GM18867 (cell line): ENCODE measurements at regions not wholly inside any gene's neighbourhood (a gene's known extent, or its start where the extent isn't known, plus 50 kb on each side); places are given as distances from the start of the nearest gene placed in this dataset.
"Not testable (repeated sequence)": the region's sequence is repeated elsewhere in the genome, so short reads cannot be mapped to it uniquely, and the experiment has no call there.

Source experiments
- ATAC-seq: cut with Tn5 transposase; IDR thresholded peaks from one replicate; pipeline ENCODE4 v1.9.1; 2021; ENCODE audit warnings: mild to moderate bottlenecking, moderate library complexity; ENCODE audit not compliant: unreplicated experiment

DNA sequence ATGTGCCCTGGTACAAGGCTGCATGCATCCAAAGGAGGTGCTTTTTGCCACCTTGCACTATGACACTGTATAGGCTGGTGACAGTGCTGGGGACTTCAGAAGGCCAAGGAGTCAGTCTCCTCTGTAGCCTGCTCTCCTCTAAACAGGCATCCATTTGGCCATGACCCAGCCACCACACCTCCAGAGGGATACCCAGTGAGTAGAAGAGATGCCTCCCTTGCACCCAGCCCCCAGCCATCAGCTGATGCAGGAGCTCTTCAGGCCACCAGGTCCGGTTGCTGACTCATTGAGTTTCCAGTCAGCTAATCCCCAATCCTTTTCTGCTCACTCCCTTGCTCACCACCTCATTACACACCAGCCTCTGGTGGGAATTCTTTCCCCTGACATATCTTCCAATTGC, 99.8 kb downstream of the PJA1 start:
- ATAC-seq, result no peak

DNA sequence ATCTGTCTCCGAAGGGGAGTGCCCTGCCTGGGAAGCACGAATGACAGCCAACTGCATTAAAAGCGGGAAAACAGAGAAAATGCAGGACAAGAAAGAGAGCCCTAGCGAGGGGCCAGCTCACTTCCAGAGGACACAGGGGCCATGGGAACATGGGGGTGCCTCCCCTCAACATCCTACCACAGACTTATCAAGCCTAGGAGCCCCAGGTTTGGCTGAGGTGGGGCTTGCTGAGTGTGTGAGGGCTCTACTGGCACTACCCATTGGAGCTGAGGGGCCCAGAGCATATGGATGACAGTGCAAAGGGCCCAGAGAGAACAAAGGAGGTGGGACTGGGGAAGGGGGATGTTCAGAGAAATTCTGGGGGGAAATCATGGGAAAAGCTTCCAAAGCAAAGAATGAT, 101.8 kb downstream of the PJA1 start:
- ATAC-seq, result no peak

DNA sequence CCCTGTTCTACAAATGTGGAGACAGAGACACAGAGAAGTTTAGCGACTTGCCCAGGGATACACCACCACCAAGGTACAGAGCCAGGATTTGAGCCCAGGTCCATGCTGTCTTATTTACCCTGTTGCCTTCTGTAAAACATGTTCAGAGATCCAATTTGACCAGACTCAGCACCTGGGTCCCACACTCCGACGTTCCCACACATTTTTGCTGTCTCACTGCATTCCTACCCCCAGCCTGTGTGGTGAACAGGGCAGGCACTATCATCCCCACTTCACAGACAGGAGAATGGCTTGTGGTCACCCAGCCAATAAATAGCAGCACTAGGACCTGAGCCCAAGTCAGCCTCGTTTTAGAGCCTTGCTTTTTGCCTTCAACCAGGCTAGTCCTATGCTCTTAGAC, 102.8 kb downstream of the PJA1 start:
- no peak for ATAC-seq

DNA sequence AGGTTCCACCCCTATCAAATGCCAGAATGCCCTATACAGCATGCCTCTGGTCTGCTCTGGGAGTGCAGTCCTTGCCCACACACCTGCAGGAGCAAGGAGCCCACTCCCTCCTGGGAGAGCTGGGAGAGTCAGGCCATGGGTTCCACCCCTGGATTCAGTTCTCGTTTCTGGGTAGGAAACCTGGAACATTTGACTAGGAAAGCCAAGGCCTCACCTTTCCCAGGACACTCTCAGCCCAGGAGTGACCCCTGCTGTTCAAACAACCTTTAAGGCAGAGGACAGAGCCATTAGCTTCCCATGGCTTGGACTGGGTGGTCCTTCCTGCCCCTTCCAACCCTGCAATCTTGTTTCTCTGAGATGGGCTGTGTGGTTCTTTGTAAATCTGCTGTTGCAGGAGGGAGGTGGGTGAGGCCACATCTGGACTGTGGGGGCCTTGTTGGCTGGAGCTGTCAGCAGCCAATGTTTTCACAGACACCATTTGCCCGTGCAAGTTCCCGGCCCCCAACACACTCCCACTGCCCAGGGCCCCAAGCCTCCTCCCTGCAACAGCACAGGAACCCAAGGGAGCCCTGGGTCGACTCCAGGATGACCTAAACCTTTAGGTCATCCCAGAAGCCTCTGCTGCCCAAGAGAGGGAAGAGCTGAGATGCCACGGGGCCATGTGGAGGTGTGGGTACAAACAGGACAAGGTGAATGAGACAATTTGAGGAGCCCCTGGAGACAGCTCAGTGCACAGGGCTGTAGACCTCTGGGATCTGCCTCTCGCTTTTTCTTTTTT, 104.4 kb downstream of the PJA1 start:
- no peak for ATAC-seq

DNA sequence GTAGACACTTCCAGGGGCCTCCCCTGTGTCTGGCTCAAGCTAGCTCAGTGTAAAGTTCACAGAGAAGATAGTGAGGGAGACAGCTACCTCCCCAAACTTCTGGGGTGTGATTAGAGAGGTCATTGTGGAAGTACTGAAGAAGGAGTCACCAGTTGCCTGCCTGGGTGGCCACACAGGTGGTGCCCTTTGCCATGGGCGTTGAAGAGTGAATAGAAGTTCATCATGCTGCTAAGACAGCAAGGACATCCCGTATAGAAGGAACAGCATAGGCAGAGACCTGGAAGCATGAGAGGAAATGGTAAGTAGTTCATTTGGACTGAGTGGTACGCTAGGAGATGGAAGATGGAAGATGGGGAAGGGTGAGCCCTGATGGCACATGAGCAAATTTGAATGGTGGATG, 110.1 kb downstream of the PJA1 start:
- no peak for ATAC-seq

DNA sequence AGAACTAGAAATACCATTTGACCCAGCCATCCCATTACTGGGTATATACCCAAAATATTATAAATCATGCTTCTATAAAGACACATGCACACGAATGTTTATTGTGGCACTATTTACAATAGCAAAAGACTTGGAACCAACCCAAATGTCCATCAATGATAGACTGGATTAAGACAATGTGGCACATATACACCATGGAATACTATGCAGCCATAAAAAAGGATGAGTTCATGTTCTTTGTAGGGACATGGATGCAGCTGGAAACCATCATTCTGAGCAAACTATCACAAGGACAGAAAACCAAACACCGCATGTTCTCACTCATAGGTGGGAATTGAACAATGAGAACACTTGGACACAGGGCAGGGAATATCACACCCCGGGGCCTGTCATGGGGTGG, 110.8 kb downstream of the PJA1 start:
- ATAC-seq, result not testable (repeated sequence)

DNA sequence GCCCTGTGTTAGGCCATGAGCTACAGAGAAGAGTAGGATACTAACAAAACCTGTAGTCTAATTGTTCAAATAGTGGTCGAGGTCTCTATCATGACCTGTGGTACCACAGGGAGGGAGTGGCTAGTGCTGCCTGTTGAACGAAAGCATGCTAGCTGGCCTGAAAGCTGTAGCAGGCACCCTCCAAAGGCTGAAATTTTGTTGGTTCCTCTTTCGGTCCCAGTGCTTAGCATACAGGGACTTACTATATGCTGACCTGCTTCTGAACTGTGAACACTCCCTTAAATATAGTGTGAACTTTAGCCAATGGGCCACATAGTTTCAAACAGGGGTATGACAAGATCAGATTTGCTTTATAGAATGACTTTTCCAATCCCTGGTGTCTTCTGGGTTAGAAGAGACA, 113.4 kb downstream of the PJA1 start:
- peak; percentile 67 for ATAC-seq

DNA sequence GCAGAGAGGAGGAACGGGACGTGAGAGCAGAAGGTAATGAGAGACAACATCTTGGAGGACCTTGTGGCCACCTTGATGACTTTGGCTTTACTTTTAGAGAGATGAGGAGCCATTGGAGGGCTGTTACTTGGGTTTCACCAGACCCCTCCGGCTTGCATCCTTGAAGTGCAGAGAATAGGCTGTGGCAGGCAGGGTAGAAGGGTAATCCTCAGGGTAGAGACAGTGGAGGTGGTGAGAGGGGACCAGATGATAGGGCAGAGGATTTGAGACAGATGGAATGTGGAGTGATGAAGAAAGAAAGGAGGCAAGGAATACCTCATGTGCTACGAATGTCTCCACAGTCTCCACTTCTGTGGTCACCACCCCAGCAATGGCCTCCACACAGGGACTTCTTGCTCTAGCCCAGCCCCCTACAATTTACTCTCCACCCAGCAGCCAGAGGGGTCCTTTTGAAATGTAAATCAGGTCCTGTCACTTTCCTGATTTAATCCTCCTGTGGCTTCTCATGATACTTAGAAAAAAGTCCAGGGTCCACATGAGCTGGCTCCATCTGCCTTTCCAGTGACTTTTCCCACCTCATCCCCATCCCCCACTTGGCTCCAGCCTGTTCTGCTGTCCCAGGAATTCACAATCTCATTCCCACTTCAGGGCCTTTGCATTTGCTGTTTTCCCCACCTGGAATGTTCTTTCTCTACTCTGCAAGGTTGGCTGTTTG, 115.0 kb downstream of the PJA1 start:
- no peak for ATAC-seq

DNA sequence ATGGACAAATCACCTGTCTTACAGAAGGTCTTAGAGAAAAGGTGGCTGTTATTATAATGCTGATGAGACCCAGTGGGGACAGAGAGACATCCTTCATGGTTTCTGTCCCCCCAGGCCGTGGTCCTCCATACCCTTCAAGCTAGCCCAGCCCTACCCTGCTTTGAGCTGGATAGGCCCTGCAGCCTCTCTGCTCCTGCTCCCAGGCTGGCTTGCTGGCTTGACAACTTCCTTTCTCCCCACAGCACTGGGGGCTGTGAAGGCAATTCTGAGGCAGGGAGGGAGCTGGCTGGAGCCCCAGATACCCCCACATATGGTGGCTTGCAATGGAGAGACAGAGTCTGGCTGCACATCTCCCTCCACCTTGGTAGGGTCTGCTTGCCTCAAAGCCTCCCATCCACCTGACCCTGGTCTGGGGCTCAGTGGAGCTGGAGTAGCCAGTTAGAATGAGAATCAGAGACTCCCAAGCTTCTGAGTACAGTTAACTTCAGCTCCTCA, 118.2 kb downstream of the PJA1 start:
- no peak for ATAC-seq

DNA sequence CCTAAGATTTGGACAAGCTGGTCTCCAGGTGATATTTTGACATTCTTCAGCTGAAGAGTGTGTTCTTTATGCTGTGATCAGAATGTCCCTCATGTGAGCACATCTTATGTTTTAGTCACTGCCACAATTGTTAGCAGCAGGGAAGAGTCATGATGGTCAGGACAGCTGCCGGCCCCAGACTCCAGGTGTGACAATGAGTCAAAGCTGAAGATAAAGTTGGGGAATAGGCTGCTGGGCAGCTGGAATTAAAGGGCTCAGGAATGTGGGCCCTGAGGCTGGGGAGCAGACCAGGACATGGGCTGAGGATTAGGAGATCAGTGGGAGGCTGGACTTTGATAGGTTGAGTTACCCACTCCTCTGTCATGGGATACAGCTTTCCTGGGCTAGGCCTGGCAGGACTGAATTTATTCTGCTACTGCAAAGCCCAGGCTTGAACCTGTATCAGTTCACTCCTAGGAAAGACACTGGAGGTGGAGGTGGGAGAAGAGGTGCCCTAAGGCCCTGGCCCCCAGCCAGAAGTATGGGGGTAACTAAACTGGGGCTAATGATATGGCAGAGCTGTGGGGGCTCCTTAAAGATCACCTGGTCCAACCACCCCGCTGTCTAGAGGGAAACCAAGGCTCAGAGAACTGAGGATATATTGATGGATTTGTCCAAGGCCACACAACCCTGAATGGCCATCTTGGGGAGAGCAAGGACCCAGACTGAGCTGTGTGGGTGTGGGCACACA, 119.5 kb downstream of the PJA1 start:
- ATAC-seq, result no peak

DNA sequence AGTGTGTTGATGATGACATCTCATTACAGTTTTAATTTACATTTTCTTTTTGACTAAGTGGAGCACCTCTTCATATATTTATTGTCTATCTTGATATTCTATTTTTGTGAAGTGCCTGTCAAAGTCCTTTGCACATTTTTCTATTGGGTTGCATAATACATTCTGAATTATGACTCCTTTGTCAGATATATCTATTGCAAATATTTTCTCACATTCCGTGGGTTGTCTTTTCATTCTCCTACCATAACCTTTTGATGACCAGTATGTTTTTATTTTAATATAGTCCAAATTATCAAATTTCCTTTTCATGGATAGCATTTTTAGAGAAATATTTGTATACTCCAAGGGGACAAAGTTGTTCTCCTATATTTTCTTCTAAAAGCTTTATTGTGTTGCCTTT, 126.4 kb downstream of the PJA1 start:
- ATAC-seq, result no peak

DNA sequence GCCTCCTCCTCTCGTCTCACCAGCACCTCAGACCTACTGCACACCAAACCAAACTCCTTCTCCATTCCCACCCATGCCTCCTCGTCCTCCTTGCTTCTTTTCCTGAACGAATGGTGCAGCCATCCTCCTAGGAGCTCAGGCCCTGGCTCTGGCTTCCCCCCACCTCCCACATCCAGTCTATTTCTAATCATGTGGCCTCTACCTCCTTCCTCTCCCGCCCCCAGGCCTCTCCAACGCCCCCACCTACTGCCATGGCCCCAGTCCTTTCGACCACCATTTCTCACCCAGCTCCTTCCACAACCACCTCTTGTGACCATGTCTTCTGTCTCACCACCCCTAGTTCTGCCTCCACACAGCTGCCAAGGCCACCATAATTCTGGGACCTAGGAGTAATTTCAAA, 127.1 kb downstream of the PJA1 start:
- no peak for ATAC-seq

DNA sequence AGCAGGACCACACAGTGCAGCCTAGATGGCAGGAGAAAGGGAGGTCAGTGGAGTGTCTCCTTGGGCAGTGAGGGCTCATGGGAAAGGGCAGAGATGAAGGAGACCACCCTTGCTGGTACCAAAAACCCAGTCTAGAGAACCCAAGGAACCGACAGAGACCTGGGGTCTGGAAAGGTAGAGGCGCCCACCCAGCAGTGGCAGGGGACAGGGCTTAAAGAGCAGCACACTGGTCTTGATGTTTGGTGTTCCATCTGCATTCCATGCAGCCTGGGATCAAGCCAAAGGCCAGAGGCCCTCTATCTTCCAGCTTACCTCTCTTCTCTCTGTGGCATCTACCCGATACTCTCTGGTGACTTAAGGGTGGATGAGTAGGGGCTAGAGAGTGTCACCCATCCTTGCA, 127.5 kb downstream of the PJA1 start:
- ATAC-seq, result no peak

DNA sequence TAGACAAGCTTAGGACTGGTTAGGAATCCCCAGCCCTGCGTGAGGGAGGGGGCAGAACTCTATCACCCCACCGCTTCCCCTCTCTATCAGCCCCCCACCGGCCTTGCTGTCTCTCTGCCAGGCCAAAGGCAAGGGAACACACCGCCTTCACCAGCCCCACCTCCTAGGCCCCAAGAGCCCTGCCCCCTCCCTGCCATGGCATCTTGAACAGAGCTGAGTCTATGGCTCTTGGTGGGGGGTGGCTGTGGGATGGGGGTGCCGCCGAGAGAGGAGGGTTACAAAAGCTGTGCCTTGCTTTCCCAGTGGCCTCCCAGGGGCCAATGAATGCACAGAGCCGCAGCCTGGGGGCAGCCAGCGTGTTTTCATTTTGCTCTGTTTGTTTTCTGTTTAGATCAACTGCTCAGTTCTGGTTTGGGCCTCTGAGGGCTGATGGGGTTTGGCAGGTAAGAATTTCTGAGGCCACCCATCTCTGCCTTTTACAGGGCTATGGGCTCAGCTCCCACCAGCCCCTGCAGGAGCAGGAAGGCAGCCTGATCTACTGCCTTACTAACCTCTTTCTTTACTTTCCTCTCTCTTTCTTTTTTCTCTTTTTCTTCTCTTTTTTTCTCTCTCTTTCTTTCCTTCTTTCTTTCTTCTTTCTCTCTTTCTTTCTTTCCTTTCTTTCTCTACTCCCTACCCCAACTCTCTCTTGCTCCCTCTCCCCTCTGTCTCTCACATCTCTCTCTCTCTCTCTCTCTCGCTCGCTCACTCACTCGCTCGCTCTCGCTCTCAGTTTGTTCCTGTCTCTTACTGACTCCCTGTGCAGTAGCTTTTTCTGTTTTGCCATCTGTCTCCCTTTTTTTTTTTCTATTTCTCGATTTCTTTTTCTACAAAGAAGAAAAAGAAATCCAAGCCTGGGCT, 128.3 kb downstream of the PJA1 start:
- no peak for ATAC-seq

DNA sequence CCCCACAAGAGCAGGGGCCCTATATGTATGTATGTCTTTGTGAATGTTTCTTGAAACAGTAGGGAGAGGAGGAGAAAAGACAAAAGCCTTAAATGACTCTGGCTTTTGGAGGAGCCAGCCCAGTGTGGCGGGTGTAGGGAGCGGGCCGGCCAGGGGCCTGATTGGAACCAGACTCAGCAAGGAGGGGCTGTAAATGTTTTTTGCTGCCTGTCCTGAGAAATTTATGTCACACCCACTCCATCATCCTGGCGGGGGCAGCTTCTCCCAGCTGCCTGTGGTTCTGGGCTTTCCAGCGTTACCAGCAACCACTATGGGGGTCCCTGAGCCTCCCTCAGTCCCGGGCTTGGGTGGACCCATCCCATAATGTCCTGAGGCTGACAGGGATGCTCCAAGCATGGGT, 130.8 kb downstream of the PJA1 start:
- ATAC-seq, result no peak

DNA sequence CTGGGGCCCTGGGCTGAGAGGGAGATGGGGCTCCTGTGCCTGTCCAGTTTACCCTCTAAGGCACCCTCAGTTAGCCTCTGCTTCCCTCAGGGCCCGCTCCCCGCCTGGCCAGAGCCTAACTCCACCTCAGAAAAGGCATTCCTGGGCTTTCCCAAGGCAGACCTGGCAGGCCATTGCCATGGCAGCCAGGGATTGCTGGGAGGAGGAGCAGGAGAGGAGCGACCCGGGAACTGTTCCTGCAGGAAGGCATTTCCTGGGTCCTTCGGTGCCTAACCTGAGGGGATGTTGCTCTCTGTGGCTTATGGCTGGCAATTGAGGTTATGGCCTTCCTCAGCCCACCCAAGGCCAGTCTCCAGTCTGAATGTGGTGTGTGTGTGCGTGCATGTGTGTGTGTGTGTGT, 131.3 kb downstream of the PJA1 start:
- no peak for ATAC-seq

DNA sequence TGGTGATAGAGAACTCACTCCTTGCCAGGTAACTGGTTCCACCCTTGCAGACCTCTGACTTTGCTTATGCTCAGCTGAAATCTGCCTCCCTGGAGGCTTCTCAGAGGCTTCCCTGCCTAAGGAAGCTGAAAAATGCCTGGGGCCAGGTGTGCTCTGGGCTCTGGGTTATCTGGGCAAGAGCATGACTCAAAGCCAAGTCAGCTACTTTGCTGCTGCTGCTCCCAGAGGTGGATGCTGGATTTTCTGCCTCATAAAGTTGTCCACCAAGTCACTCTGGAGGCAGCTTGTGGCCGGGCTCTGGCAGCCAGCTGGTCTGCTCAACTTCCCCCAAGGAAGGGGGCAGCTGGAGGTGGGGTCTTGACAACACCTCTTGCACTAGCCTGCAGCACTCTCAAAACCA, 132.7 kb downstream of the PJA1 start:
- ATAC-seq, result no peak

DNA sequence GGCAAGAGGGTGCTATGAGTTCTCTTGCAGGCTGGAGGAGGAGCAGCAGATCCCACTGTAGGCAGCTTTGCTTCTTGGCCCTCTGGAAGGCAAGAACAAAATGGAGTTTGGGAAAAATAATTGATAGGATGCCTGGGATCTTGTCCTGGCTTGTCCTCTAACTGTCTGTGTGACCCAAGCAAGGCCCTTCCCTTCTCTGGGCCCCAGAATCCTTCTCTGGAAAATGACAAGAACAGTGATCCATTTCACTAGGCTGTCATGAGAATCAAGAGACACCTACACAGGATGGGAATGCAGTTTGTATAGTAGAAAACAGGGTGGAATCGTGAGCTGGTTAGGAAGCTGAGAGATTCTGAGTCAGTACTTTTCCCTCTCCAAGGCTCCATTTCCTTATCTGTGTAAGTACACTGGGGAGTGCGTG, 133.3 kb downstream of the PJA1 start:
- ATAC-seq, result no peak

DNA sequence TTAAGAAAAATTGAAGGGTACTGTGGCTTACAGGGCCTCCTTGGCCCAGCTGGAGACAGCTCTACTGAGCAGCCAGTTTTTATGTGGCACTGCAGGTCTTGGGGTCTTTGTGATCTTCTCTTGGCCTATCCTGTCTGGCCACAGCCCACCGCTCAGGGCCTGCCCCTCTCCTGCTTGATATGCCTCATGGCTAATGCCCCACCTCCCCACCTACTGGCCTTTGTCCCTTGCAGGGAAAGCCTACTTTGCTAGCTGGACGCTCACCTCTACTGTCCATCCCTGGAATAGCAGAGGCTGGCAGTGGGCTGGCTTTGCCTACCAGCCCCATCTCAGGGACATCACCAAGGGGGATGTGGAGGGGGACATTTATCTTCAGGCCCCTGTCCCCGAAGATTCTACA, 134.1 kb downstream of the PJA1 start:
- ATAC-seq, result no peak

DNA sequence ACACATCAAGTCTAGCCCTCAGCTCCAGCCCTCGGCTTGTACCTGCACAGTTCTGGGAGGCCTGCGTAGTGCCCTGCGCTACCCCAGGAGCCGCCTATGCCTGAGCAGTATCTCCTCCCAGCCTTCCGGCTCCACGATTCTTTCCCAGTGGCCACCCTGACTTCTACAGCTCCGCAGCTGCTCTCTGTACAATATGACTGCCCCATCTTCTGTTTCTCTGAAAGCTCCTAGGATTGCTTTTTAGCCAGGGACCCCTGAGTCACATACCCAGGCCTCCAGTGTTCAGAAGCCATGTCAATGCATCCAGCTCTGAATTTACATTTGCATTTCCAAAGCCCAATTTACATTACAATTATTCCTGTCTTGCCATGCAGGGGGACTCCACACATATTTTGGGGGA, 135.5 kb downstream of the PJA1 start:
- no peak for ATAC-seq

DNA sequence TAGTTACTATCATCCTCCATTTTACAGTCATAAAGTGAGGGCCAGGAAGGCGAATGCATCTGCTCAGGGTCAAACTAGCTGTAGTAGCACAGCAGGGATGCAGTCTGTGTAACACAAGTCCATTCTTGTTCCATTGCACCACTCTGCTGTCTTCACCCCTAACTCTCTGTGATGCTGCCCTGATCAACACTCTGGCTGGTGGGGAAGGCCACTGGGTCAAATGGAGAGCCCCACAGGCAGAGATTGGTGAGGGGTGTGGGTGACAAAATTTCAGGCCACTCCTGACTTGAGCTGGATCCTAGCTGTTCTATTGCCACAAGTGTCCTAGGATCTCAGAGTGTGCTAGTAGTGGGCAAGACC, 136.5 kb downstream of the PJA1 start:
- no peak for ATAC-seq
